GM21717 (cell line): ENCODE measurements at regions not wholly inside any gene's neighbourhood (a gene's known extent, or its start where the extent isn't known, plus 50 kb on each side); places are given as distances from the start of the nearest gene placed in this dataset.
"Not testable (repeated sequence)": the region's sequence is repeated elsewhere in the genome, so short reads cannot be mapped to it uniquely, and the experiment has no call there.

ENCODE experiments used
- ATAC-seq: cut with Tn5 transposase; IDR thresholded peaks from one replicate; pipeline ENCODE4 v1.9.1; 2021; ENCODE audit warnings: mild to moderate bottlenecking, moderate library complexity; ENCODE audit not compliant: unreplicated experiment

DNA sequence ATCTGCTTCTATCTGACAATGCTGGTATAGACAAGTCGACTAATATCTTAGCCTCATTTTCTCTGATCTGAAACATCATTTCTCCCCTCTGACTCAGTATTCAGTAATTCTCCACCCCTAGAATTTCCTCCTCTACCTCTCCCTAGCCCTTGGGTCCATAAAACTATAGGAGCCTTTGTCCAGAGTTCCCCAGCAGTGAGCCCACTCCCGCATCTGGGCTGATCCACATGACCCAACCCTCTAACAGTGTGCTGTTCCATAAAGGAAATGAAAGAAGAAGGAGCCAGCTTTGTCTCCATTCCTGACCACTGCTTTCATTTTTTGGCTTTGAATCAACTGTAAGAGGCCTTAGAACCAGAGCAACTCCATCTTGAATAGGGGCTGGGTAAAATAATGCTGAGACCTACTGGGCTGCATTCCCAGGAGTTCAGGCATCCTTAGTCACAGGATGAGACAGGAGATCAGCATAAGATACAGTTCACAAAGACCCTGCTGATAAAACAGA, 222.7 kb upstream of the CDH8 start:
- ATAC-seq = not testable (repeated sequence)

DNA sequence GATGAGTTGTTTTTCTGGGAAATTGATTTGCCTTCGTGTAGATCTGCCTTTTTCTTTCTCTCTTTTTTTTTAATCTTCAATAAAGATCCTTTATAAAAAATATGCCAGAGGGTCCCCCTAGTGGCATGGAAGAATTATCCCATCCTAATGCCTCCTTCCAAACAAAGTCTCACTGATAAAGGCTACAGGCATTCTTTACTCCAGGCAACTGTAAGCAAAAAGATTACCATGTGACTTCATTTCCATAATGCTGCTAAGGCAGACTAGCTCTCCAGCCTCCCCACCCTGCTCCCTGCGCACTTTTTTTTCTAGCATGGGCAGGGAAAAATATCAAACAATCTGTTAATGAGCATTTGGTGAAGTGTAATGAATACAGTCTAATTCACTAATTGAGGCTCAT, 220.2 kb upstream of the CDH8 start:
- no peak for ATAC-seq

DNA sequence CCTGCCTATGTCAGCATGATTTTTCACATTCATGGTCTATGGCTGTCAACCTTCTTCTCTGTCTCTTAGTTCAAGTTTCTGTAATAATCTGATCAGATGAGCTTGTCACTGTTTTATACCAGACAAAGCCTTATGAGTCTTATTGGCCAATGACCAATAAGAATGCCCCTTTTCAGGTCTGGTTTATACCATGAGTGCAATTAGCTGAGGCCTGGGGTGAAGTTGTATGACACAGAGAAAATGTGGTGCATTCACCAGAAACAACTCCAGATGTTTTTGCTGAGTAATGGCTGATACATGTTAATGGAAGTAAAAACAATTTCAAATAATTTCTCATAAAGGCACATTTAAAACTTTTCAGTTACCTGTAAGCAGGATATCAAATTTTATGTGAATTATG, 218.6 kb upstream of the CDH8 start:
- ATAC-seq = no peak

DNA sequence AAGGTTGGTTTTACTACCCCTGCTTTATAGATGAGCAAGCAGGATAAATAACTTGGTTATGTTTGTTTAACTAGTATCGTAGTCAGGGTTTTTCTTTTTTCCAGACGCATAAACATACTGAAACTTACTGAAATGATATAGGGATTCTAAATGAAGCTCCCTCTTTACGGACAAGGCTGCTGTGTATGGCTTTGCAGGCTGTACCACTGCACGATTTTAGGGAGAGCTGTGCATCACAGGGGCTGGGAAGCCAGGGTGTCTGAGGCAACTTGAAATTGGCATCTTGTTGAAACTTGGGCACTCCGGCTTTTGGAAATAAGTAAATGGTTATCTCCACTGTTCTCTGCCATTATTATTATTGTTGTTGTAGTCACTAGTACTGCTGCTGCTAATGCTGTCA, 218.1 kb upstream of the CDH8 start:
- no peak for ATAC-seq

DNA sequence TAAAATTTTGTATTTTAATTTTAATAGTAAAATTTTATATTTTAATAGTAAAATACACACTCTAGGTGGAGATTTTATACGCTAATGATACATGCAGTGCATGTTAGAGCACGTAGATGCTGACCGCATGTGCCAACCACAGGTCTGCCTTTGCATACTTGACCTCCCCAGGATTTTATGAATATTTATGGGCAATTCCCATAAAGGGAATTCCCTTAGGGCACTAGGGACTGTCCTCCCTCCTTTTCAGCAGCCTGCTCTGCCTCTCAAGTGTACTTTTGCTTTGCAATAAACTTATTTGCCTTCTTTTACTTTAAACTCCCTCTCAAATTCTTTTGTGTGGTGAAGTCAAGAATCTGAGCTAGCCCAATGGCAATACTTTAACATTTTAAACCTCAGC, 217.7 kb upstream of the CDH8 start:
- no peak for ATAC-seq

DNA sequence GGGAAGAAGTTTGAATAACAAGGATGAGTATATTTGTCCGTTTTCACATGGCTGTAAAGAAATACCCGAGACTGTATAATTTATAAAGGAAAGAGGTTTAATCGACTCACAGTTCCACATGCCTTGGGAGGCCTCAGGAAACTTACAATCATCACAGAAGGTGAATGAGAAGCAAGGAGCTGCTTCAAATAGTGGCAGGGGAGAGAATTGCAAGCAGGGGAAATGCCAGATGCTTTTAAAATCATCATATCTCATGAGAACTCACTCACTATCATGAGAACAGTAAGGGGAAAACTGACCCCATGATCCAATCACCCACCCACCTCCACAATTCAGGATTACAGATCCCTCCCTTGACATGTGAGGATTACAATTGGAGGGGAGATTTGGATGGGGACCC, 212.8 kb upstream of the CDH8 start:
- no peak for ATAC-seq

DNA sequence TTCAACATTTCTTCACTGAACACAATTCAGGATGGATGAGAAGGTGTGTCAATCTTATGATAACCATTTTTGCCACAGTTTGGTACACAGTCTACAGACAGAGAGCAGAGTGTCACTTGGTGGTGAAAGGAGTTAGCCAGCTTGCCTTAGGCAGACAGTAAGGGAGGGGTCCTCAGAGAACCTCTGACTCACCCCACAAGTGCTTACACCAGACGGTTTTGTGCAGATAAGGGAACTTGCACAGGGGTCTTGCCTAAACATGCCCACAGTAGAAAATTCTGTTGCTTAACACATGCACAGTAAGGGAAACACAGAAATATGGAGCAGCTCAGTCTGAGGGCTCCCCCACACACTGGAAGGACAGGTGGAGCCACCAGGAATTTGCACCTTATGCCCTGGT, 204.5 kb upstream of the CDH8 start:
- ATAC-seq = no peak

DNA sequence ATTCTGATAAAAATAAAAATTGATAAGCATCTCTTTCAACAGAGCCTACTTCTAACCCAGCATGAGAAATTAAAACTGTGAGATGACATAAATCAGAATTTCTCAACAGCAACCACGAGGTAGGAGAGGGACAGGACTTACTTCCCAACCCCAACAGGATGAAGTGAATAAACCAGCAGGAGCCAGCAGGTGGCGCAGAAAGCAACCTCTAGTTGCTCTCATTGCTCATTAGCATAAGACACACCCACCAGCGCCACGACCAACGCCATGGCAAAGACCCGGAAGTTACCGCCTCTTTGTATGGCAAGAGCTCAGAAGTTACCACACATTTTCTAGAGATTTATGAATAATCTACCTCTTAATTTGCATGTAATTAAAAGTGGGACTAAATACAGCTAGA, 189.4 kb upstream of the CDH8 start:
- ATAC-seq = peak; percentile 98

DNA sequence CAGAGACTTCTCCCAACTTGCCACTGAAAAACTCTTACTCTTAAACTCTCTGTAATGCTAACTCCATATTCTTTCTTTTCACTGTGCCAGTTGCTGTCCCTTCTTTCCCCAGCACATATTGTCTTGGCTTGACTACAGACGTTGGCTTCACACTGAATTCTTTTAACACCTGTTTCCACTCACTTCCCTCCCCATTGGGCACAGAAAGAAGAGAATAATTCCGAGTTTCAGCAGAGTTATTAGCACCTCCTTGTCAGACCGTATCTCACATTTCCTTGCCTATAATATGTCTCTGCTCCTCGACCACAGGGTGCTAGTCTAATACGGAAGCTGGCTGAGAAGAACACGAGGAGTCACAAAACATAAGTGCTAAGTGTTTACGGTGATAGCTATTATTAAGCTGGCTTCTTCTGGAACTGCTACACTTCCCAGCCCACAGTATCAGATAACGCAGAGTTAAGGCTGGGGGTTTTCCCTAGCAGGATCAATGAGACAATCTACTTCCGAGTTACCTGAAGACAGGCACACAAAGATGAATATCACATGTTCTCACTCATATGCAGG, 188.5 kb upstream of the CDH8 start:
- no peak for ATAC-seq

DNA sequence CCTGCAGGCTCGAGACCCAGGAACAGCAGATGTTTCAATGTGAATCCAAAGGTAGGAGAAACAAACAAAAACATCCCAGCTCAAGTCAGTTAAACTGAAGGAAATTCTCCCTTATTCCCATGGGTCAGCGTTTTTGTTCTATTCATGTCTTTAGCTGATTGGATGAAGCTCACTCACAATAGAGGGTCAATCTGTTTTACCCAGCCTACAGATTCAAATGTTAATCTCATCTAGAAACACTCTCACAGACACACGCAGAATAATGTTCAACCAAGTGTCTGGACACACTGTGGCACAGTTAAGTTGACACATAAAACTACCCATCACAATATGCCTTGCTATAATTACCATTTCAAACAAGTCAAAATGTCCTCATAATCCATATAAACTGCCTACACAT, 180.6 kb upstream of the CDH8 start:
- ATAC-seq = no peak

DNA sequence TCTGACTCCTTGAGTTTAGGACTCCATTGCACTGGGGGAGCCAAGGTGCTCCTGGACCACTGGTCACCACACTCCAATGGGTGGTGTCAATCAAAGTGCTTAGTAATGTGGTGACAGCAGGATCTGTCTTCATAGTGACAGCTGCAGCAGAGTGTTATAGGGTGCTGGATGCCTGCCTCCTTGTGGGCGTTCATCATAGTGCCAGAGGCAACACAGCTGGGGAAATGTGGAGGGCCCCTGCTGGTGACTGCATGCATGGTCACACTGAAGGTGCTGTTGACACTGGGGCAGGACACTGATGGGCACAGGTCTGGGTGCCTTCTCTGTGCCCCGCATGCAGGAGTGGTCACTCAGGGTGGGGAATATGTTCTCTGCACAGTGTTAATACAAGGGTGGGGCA, 177.5 kb upstream of the CDH8 start:
- no peak for ATAC-seq

DNA sequence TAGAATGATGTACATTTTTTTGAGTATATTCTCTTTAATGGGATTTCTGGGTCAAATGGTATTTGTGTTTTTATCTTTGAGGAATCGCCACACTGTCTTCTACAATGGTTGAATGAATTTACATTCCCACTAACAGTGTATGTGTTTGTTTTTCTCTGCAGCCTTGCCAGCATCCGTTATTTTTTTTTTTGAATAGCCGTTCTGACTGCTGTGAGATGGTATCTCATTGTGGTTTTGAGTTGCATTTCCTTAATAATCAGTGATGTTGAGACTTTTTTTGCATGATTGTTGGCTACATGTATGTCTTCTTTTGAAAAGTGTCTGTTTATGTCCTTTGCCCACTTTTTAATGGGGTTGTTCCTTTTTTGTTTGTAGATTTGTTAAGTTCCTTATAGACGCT, 172.7 kb upstream of the CDH8 start:
- no peak for ATAC-seq

DNA sequence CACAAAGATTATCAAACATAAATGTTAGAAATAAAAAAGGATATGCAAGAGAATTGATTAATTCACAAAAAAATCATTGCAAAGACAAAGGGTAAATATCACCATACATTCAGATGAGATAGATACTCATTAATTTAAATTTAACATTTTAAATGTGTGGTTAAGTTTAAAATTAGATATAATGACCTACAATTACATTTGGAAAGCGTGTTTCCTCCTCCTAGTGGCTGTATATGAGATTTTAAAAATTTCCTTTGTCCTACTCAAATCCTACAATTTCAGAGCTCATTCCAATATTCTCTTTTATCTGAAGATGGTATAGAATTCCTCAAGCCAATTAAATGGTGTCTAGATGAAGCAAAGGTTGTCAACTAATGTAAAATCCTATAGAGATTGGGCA, 169.2 kb upstream of the CDH8 start:
- no peak for ATAC-seq

DNA sequence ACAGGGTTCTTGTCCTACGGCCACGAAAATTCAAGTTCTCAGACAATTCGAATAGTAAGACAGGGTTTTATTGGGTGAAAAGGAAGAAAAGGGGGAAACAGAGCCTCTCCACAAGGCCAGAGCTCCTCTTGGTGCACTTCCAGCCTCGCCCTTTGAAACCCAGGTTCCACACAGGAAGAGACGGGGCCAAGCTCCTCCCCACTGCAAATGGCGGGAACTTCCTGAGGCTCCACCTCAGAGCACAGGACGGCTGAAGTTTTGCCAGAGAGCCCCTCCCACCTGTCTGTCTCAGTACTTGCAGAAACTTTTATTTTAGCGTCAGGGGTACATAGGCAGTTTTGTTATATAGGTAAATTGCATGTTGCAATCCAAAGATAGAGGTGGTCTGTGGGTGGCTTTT, 165.7 kb upstream of the CDH8 start:
- ATAC-seq = no peak

DNA sequence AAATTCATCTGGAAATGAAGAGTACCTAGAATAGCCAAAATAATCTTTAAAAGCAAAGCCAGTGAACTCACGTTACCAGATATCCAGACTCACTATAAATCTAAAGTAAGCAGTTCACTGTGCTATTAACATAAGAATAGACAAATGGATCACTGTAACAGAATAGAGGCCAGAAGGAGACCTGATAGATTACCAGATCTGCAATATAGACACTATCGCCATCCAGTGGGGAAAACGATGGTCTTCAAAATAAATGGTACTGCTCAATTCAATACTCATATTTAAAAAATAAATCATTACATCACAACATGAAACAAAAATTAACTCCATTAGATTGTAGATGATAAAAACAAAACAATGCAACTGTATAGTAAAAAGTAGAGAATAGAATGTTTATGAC, 158.6 kb upstream of the CDH8 start:
- ATAC-seq = no peak

DNA sequence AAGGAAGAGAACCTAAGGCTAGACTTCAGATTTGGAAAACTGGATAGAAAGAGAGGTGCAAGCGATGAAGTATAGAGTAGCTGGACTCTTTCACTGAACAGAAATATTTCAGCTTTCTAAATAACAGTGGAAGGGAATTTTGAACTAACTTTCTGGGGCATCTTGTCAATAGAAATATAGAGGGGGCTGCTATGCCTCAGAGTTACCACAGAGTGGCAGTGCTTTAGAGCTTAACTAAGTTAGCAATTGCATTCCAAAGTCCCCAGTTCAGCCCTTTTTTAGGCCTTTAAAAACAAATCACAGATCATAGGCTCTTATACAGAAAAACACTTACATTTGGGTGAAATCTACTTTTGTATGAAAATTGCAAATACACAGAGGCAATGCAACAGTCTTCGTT, 154.2 kb upstream of the CDH8 start:
- no peak for ATAC-seq

DNA sequence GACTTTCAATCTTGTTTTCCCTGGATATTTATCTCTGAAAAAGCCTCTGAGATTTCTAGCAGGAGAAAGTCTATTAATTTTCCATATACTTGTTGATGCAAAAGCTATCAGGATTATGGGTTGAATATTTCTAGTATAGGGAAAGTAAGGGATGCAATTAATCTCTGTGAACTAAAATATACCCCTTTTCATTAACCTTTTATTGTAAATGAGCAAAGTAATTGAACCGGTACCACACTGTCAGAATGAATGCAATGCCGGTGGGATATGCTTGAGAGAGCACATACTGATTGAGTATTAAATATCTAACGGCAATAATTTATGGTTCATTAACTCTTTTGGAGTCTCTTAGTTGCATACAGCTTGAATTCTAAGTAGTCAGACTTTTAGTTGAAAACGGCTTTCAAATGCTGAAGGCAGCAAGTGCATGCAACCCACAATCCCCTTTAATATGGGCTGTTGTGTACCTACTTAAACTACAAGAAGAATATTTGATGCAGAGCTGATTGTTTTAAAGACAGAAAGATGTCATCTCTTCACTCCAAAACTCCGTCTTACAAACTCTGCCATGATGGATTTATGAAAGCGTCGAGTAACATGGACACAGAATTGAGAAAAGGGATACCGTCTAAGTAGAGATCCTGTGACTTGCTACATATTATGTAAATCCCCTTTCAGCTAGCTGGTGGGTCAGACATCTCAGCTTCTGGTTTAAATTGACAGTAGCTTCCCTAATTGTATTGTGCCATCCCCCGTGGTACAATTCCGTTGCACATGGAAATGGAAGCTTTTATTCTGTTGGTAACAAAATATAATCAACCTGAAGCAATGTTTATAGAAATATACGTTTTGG, 141.3 kb upstream of the CDH8 start:
- no peak for ATAC-seq

DNA sequence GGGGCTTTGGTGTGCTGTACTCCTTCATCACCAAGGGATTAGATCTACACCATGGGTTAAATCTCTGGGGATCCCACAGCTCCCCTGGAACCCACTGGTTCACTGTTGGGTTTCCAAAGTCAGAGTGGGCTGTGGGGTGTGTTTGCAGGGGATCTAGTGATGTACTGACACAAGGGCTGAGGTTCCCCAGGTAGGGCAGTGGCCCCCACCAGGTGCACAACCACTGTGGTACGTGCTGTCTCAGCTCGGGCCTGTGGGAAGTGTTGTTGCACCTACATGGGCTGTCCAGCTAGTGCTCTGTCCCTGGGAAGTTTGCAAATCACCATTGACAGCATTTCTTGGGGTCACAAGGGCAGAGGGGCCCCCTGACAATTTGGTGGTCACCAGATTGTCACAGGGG, 134.4 kb upstream of the CDH8 start:
- no peak for ATAC-seq

DNA sequence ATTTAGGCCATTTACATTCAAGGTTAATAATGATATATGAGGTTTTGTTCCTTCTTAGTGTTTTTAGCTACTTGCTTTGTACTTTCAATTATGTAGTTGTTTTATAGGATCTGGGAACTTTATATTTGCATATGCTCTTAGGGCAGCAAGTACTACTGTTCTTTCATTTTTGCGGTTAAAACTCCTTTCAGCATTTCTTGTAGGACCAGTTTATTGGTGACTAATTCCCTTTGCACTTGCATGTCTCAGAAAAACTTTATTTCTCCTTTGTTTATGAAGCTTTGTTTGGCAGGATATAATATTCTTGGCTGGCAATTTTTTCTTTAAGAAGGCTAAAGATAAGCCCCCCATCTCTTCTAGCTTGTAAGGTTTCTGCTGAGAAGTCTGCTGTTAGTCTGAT, 131.3 kb upstream of the CDH8 start:
- ATAC-seq = no peak

DNA sequence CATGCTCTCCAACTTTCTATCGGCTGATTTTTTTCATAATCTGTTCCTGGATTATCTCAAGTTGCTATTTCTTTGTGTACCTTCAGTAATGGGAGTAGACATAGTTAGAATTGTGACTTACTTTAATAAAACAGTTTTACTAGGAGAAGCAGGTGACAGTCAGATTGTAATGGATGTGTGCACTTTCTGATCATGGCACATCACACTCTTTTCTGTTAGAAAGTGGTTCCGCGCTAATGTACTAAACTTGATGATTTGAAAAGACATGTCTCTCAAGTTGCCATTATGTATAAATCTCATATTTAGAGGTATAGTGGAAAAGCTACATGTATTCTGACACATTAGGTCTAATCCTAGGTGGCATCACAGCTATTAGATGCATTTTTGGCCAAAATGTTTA, 121.3 kb upstream of the CDH8 start:
- no peak for ATAC-seq

DNA sequence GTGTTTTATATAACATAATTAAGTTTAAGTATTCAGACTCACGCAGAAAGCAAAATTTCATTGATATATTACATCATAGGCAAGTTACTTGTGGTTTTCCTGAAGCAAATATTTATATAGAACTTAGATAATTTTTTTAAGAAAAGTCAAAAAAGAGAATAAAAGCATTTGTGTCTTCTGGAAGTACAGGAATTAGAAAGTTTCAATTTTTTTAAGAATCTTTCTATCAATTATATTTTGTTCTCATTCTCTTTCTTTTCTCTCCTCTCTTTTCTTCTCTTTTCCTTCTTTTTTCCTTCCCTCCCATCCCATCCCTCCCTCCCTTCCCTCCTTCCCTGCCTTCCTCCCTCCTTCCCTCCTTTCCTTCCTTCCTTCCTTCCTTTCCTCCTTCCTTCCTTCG, 120.7 kb upstream of the CDH8 start:
- no peak for ATAC-seq

DNA sequence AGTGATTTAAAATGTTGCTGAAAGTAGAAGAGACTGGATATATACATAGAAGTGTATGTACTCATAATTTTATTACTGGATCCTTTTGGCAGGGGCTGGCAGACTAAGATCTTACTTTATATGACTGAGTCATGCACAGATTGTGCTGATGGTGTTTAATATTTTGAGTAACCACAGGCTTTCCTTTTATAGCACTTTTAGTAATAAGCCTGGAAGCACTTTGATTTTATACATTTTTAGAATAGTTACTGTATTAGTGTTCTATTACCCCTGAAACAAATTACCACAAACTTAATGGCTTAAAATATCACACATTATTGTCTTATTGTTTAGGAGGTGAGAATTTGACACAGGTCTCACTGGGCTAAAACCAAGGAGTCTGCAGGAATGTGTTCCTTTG, 113.4 kb upstream of the CDH8 start:
- ATAC-seq = no peak

DNA sequence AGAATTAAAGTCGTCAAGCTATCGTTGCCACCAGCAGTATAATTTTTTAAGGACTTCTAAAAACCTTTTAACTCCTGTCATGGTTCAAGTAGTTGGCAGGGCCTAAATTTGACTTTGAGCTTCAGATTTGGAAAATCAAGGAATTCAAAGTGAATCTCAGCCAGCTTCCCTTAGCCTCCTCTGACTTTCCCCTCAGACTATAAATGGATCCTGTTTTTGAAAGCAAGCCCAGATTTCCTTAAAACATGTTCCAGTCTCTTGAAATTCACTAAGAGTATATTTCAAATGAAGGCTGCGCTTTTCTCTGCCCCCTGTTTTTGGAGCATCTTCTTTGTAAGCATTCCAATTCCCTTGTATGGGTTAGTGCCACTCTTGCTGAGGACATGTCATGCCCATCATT, 101.8 kb upstream of the CDH8 start:
- ATAC-seq = no peak
